ENCODE measurements at regions not wholly inside any gene's neighbourhood (a gene's known extent, or its start where the extent isn't known, plus 50 kb on each side); places are given as distances from the start of the nearest gene placed in this dataset.

DNA sequence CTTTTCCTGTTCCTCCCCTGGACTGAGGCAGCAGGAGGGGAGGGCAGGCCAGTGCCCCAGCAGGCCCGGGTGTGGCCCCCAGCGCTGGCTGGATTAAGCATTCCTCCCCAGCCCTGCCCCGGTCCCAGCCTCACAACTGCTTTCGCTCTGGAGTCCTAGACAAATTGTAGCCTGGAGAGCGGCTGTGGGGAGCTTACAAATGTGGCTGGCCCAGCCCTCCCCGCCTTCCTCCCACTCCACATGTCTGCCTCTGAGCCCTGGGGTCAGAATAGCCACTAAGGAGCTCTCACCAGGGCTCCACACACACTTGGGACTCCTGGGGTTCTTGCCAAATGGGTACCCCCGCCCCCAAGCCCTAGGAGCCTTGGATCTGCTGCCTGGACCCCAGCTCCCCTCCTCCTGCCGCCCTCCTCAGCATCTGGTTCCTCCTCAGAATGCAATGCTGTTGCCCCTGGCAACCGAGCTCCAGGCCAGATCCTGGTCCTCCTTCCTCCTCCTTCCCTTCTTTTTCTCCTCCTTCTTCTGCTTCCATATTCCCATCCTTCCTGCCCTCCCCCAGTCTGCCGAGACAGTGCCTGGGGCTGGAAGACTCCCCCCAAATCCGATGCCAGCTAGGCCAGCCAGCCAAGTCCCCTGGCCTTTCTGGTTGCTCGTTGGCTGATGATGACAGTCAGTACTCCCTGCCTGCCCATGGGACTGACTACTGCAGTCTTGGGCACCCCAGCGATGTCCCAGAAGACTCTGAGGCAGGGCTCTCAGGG, 91.1 kb downstream of the LINGO1 start:
- peak in 36 of 51 donors; percentile 31 to 88 (median 68) for DNase-seq

DNA sequence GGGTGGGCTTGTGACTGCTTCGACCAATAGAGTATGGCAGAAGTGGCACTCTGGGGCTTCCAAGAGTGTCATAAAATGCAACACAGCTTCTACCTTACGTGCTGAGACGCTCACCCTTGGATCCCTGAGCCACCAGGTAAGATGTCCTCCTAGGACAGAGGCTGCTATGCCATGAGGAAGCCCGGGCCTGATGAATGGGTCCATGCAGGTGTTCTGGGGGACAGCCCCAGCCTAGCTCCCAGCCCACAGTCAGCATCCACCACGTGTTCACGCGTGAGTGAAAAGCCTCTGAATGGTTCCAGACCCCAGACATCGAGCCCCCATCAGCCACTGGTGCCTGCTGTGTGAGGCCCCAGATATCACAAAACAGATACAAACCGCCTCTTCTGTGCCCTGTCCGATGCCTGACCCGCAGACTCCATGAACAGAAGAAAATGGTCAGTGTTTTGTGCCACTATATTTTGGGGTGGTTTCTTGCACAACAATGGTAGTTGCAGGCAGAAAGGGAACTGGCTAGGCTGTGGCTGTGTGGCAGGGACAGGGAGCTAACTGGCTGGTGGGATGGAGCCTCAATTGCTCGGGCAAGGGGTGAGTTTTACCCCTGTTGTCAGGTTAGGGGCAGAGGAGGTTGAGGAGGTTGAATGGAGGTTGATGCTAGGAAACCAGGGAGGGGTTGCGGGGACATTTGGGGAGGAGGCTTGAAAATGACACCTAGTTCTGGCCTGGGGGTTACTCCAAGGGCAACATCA, 92.2 kb downstream of the LINGO1 start:
- DNase-seq: no peak

GRCh38 chr15:77538793-77539497, 93.8 kb downstream of the LINGO1 start:
- DNase-seq: no peak

- peak in 32 of 51 donors; percentile 11 to 75 (median 51) for DNase-seq
Observed at GRCh38 chr15:77538027-77538451, 94.7 kb downstream of the LINGO1 start.

- DNase-seq: no peak
Observed at GRCh38 chr15:77537006-77537405, 95.7 kb downstream of the LINGO1 start.

DNA sequence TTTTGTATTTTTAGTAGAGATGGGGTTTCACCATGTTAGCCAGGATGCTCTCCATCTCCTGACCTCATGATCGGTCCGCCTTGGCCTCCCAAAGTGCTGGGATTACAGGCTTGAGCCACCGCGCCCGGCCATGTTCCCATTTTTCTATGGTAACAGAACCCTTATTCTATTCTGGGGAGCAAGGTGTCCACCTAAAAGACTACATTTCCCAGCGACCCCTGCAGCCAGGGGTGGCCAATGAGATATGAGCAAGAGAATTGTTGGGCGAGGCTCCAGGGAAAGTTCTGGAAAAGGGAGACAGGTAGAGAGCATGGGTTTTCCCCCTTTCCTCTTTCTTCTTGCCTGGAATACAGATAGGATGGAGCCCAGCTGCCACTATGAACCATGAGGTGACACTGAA, 96.9 kb downstream of the LINGO1 start:
- DNase-seq: no peak

Data from hypothalamus (tissue), 51 donors.